ENCODE measurements at regions not wholly inside any gene's neighbourhood (a gene's known extent, or its start where the extent isn't known, plus 50 kb on each side); places are given as distances from the start of the nearest gene placed in this dataset.
A peak's percentile ranks its signal among the peaks of the same experiment; 100 is the strongest.

- DNase-seq (ENCODE audit: low read depth in 2 of 2): no peak
These were observed 144.4 kb downstream of the RMI1 start for GRCh38 chr9:84125046-84125445.

GRCh38 chr9:84129529-84129928 is 148.9 kb downstream of the RMI1 start:
- DNase-seq (ENCODE audit: low read depth in 2 of 2): no peak

GRCh38 chr9:84136119-84136868 is 155.7 kb downstream of the RMI1 start:
- DNase-seq (ENCODE audit: low read depth in 2 of 2): no peak

DNA sequence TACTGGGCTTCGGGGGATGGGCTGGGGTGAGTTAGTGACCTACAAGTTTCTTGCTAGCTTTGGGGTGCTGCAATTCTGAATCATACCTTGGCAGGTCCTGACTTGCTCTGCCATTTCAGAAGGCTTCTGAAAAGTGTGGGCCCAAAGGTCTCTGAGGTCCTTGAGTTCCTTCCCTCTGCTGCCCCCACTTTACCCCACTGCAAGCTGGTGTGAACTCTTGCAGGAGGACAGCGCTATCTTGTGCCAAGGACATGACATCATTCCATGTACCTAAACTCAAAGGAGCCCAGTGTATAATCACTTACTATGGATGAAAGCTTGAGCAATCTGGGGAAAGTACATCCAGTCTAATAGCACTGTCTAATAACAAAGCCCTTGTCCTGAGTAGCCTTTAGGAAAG is 157.4 kb downstream of the RMI1 start:
- no peak for DNase-seq (ENCODE audit: low read depth in 2 of 2)

- DNase-seq (ENCODE audit: low read depth in 2 of 2): no peak
These were observed 157.9 kb downstream of the RMI1 start for GRCh38 chr9:84138541-84138940.

- DNase-seq (ENCODE audit: low read depth in 2 of 2): no peak
These were observed 158.9 kb downstream of the RMI1 start for GRCh38 chr9:84139296-84140070.

- peak in 1 of 2 donors; percentile 1 for DNase-seq (ENCODE audit: low read depth in 2 of 2)
These were observed 160.0 kb downstream of the RMI1 start for GRCh38 chr9:84140535-84141101.

GRCh38 chr9:84141741-84142370 is 161.3 kb downstream of the RMI1 start:
- no peak for DNase-seq (ENCODE audit: low read depth in 2 of 2)

- no peak for DNase-seq (ENCODE audit: low read depth in 2 of 2)
These were observed 164.4 kb downstream of the RMI1 start for GRCh38 chr9:84145031-84145430.

GRCh38 chr9:84145780-84146179 is 165.2 kb downstream of the RMI1 start:
- DNase-seq (ENCODE audit: low read depth in 2 of 2): no peak

GRCh38 chr9:84146893-84147710 is 166.5 kb downstream of the RMI1 start:
- no peak for DNase-seq (ENCODE audit: low read depth in 2 of 2)

DNA sequence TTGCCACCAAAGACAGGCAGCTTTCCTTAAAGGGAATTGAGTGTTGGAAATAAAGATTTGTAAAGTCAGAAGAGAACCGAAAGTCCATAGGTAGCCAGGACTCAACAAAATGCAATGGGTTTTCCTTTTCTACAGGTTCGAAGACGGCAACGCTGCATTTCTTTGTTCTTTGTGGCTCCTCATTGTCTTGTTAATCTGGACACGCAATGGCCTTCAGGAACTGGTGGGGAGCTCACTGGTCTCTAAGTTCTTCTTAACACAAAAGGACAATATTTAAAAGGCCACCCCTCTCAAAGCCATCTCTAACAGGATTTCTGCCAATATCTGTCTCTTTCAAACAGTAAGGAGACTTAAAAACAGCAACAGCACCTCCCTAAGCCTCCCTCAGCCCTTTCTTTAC is 170.6 kb downstream of the RMI1 start:
- no peak for DNase-seq (ENCODE audit: low read depth in 2 of 2)

DNA sequence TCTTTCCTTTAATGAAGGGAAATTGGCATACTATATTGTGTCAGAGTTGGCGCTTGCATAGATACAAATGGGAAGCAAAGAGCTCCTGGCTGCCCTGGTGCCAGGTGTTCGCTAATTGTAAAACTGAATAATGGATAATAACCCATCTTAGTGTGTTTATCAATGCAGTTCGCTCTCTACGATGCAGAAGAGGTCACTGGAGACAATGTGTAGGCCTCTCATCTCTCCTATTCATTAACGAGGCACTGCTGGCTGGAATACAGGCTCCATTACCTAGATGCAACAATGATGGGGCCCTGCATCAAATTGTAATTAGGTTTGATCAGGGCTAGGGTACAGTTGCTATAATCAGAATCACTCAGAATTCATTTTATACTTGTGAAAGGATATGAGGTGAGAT is 171.0 kb downstream of the RMI1 start:
- no peak for DNase-seq (ENCODE audit: low read depth in 2 of 2)

GRCh38 chr9:84152204-84152603 is 171.6 kb downstream of the RMI1 start:
- DNase-seq (ENCODE audit: low read depth in 2 of 2): no peak

- no peak for DNase-seq (ENCODE audit: low read depth in 2 of 2)
These were observed 173.3 kb downstream of the RMI1 start for GRCh38 chr9:84153885-84154284.

GRCh38 chr9:84154320-84154719 is 173.7 kb downstream of the RMI1 start:
- DNase-seq (ENCODE audit: low read depth in 2 of 2): no peak

GRCh38 chr9:84163052-84163650 is 177.4 kb downstream of the SLC28A3 start:
- no peak for DNase-seq (ENCODE audit: low read depth in 2 of 2)

DNA sequence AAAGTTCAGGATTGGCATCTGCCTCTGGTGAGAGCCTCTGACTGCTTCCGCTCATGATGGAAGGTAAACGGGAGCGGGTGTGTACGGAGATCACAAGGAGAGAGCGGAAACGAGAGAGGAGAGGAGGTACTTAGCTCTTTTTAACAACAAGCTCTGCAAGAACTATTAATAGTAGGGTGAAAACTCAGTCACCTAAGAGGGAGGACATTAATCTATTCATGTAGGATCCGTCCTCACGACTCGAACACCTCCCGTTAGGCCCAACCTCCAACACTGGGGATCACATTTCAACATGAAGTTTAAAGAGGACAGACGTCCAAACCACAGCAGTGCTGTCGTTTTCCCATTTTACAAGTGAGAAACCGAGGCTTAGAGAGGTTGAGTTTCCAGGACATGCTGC is 173.7 kb downstream of the SLC28A3 start:
- no peak for DNase-seq (ENCODE audit: low read depth in 2 of 2)

- no peak for DNase-seq (ENCODE audit: low read depth in 2 of 2)
These were observed 171.3 kb downstream of the SLC28A3 start for GRCh38 chr9:84169240-84169639.

DNA sequence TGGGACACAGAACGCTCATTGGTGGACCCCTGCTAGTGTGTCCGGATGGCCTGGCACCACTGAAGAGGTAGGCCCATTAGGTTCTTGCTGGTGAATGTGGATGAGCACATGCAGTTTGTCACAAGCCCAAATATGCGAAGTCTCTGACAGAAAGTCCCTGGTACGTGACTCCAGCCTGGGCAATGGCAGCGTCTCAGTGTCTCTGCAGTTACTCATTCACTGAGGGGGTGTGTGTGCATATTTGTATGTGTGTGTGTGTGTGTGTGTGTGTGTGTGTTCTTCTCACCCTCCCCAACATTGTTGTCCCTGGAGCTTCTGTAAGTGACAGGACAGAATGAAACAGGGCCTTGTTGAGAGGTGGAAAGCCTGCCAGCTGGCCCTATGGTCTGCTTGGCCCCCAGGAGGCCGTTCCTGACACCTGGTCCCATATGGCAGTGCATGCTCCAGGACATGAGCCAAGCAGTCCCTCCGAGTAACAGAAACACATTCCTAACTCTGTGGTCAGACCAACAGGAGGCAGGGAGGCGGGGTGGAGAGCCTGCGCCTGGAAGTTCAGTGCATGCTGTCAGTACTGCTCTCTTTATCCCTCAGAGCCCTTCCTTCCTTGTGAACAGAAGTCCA is 169.9 kb downstream of the SLC28A3 start:
- DNase-seq (ENCODE audit: low read depth in 2 of 2): no peak

DNA sequence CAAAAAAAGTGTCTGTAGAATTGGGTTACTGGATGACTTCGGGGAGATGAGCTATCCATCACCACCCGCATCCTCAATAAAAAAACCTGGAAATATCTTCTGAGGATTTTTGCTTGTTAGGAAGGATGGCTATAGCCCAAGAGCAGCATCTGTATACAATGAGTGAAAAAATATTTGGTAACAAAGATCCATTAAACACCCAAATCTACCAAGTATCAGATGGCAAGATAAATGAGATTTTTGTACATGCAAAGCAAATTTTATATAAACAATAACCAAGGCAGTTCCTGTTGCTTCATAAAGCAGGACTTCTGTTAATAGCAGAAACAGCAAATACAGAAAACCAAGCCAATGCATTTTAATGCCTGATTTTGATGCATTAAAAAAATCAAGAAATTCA is 166.6 kb downstream of the SLC28A3 start:
- DNase-seq (ENCODE audit: low read depth in 2 of 2): no peak

Measured in stimulated activated CD4-positive, alpha-beta T cell treated with anti-CD3 and anti-CD28 coated beads, Interleukin-1b, Interleukin-23, amount 100 ng/mL, for 4 hours (primary cell).